HCT116 (cell line): ENCODE measurements at regions not wholly inside any gene's neighbourhood (a gene's known extent, or its start where the extent isn't known, plus 50 kb on each side); places are given as distances from the start of the nearest gene placed in this dataset.

Experiments used
- CTCF ChIP-seq, 3 experiments: fragments of 200-600 bp in 1 of 3; sonication (generic) in 1 of 3; IDR thresholded peaks in 2 of 3; conservative IDR thresholded peaks in 1 of 3; 2 replicates each; pipeline ENCODE4 v1.5.1; 2012 to 2017; ENCODE audit warnings: low read depth in 2 of 3, low read length in 2 of 3, antibody characterized with exemption in 1 of 3, borderline replicate concordance in 1 of 3, control low read depth in 1 of 3, mild to moderate bottlenecking in 1 of 3, mixed read lengths in 1 of 3, mixed run types in 1 of 3, moderate library complexity in 1 of 3; ENCODE audit not compliant: insufficient read depth in 1 of 3
- POLR2AphosphoS5 ChIP-seq: IDR thresholded peaks from 2 replicates; pipeline ENCODE4 v1.6.1; 2011; ENCODE audit warnings: mild to moderate bottlenecking, low read depth, low read length, moderate library complexity
- TF ChIP-seq, protein P1 (sequence below): IDR thresholded peaks from 2 replicates; pipeline ENCODE4 v1.6.1; 2012; ENCODE audit warnings: low read depth

DNA sequence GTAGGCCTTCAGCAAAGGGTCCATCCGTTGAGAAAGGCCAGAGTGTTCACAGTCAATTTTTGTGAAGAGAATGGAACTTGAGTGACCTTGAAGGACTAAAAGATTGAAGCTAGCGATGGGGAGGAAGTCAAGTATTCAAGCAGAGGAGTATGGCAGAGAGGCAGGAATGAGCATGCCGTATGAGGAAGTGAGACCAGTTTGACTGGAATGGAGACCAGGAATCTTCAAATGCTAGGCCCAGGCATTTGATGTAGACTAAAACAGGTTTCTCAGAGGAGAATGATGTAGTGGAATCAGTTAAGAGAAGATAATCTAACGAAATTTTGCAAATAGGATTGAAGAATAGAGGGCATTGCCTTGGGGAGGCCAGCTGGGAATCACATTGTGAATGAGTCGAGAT, 90.4 kb upstream of the SEMA6A start:
- no peak for TF ChIP-seq POLR2AphosphoS5
- no peak for TF ChIP-seq CTCF (IDR thresholded peaks at IDR 0.05 in 2 of 3, conservative IDR thresholded peaks at IDR 0.05 in 1 of 3; ENCODE audit: borderline replicate concordance in 1 of 3, insufficient read depth in 1 of 3, low read depth in 2 of 3, low read length in 2 of 3)
- TF ChIP-seq, protein P1, sequence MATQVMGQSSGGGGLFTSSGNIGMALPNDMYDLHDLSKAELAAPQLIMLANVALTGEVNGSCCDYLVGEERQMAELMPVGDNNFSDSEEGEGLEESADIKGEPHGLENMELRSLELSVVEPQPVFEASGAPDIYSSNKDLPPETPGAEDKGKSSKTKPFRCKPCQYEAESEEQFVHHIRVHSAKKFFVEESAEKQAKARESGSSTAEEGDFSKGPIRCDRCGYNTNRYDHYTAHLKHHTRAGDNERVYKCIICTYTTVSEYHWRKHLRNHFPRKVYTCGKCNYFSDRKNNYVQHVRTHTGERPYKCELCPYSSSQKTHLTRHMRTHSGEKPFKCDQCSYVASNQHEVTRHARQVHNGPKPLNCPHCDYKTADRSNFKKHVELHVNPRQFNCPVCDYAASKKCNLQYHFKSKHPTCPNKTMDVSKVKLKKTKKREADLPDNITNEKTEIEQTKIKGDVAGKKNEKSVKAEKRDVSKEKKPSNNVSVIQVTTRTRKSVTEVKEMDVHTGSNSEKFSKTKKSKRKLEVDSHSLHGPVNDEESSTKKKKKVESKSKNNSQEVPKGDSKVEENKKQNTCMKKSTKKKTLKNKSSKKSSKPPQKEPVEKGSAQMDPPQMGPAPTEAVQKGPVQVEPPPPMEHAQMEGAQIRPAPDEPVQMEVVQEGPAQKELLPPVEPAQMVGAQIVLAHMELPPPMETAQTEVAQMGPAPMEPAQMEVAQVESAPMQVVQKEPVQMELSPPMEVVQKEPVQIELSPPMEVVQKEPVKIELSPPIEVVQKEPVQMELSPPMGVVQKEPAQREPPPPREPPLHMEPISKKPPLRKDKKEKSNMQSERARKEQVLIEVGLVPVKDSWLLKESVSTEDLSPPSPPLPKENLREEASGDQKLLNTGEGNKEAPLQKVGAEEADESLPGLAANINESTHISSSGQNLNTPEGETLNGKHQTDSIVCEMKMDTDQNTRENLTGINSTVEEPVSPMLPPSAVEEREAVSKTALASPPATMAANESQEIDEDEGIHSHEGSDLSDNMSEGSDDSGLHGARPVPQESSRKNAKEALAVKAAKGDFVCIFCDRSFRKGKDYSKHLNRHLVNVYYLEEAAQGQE, result no peak
